GM12875 (cell line): ENCODE measurements at regions not wholly inside any gene's neighbourhood (a gene's known extent, or its start where the extent isn't known, plus 50 kb on each side); places are given as distances from the start of the nearest gene placed in this dataset.

Source experiments
- H3K4me3 ChIP-seq: one replicate; pipeline ENCODE4 v1.5.1; 2011; ENCODE audit warnings: low read depth, low read length, control low read depth
- CTCF ChIP-seq: IDR thresholded peaks from 2 replicates; pipeline ENCODE4 v1.5.1; 2011; ENCODE audit warnings: low read depth, mild to moderate bottlenecking, control low read depth, inconsistent platforms, low read length, moderate library complexity, borderline replicate concordance; ENCODE audit not compliant: insufficient read depth

- no peak for TF ChIP-seq CTCF
- no peak overlapping the region for H3K4me3 ChIP-seq
Measured at GRCh38 chr11:86160541-86161149, 83.9 kb upstream of the EED start.

- no peak for TF ChIP-seq CTCF
- H3K4me3 ChIP-seq, result no peak overlapping the region
Measured at GRCh38 chr11:86159581-86159891, 85.0 kb upstream of the EED start.

GRCh38 chr11:86158704-86159580 lies 85.6 kb upstream of the EED start:
- TF ChIP-seq CTCF, result no peak
- H3K4me3 ChIP-seq, result no peak overlapping the region

- no peak for TF ChIP-seq CTCF
- no peak overlapping the region for H3K4me3 ChIP-seq
Measured at GRCh38 chr11:86157797-86158378, 86.7 kb upstream of the EED start.

- no peak for TF ChIP-seq CTCF
- no peak overlapping the region for H3K4me3 ChIP-seq
Measured at GRCh38 chr11:86156397-86156955, 87.6 kb upstream of the PICALM start.

GRCh38 chr11:86155200-86155844 lies 86.4 kb upstream of the PICALM start:
- no peak overlapping the region for H3K4me3 ChIP-seq
- TF ChIP-seq CTCF, result no peak
